Prostate gland (tissue), 2 donors: ENCODE measurements at regions not wholly inside any gene's neighbourhood (a gene's known extent, or its start where the extent isn't known, plus 50 kb on each side); places are given as distances from the start of the nearest gene placed in this dataset.

Source experiments
- DNase-seq: peaks from one replicate; pipeline ENCODE4 v3.0.0-alpha.2; 2019; ENCODE audit warnings: low spot score
- H3K27ac ChIP-seq, 2 donors: fragments of 200-600 bp; sonication (generic); 2 replicates each; pipeline ENCODE4 v1.5.1; 2017 to 2019
- H3K27me3 ChIP-seq: fragments of 200-600 bp; sonication (generic); replicated peaks from 2 replicates; pipeline ENCODE4 v1.5.1; 2019; ENCODE audit not compliant: insufficient read depth
- H3K36me3 ChIP-seq, 2 donors: fragments of 200-600 bp; sonication (generic); 1 replicate in 1 of 2; 2 replicates in 1 of 2; pipeline versions ENCODE4 v1.5.1 to v1.8.1; 2017 to 2019
- H3K4me1 ChIP-seq: fragments of 200-600 bp; sonication (generic); replicated peaks from 2 replicates; pipeline ENCODE4 v1.5.1; 2019
- H3K4me3 ChIP-seq, 2 donors: fragments of 200-600 bp; sonication (generic); 2 replicates each; pipeline ENCODE4 v1.5.1; 2017 to 2019
- H3K9me3 ChIP-seq: fragments of 200-600 bp; sonication (generic); 2 replicates; pipeline ENCODE4 v1.5.1; 2017
- POLR2A ChIP-seq: fragments of 450-650 bp; IDR thresholded peaks from one replicate; pipeline ENCODE4 v1.6.1; 2016; ENCODE audit warnings: antibody characterized with exemption, mild to moderate bottlenecking
- POLR2AphosphoS5 ChIP-seq: sonication (generic); formaldehyde crosslinking; IDR thresholded peaks from one replicate; pipeline ENCODE4 v1.6.1; 2017; ENCODE audit warnings: antibody characterized with exemption
- WGBS: methylation state at CpG from one replicate; pipeline ENCODE4 v1.1.5; 2018; 5-methylcytosine and 5-hydroxymethylcytosine counted together
- intact Hi-C: fragments of 100-400 bp; cut with DNase I; formaldehyde crosslinking; loops from one replicate; pipeline ENCODE4 v1.14.2; 2022
- TF ChIP-seq, protein P1 (sequence below), 4 experiments: fragments of 200-600 bp in 2 of 4; fragments of 450-650 bp in 2 of 4; sonication (generic) in 2 of 4; IDR thresholded peaks; 1 replicate in 3 of 4; 2 replicates in 1 of 4; pipeline ENCODE4 v1.5.1; 2016 to 2019; ENCODE audit warnings: antibody characterized with exemption in 4 of 4, mild to moderate bottlenecking in 2 of 4, moderate library complexity in 2 of 4

DNA sequence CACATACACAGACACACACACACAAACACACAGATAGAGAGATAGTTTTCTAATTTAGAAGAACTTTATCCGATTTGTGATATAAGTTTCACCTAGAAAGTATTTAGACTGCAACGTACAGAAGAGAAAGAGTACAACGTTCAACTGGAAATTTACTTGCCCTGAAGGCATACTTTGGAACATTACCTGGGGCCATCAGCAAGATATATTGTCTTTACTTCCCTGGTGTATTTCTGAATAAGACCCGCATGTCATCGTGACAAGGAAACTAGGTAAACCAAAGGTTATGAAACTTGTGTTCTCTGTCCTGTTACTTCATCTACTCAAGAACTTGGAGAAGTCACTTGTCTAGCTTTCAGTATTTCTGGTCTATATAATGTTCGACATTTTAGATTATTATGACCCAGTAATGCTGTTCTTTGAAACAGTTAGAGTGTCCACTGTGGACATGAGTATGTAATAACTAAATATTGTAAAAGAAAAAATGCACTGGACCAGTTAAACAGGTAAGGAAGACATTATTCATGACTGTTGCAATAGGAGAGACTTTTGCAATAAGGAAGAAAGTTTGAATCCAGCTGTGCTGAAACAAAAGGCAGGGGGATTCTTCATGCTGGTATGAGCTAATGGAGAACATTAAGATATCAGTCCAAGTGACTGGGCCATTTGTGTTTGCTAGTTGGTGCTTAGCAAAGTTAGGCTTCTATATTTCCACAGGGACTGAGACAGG lies 1791.1 kb downstream of the MAT2B start:
- Histone ChIP-seq H3K27ac (no peak overlapping the region), H3K4me1 (no peaks in the 10 kb centered on the region), H3K36me3 (no peaks in the 10 kb centered on the region), H3K9me3 (no peaks in the 10 kb centered on the region), H3K4me3 (no peak overlapping the region), H3K27me3 (no peaks in the 10 kb centered on the region)
- intact Hi-C loops: no loop called here
- 84% methylated on average over 6 of the region's 6 CpGs for WGBS
- DNase-seq: no peak
- TF ChIP-seq, protein P1, sequence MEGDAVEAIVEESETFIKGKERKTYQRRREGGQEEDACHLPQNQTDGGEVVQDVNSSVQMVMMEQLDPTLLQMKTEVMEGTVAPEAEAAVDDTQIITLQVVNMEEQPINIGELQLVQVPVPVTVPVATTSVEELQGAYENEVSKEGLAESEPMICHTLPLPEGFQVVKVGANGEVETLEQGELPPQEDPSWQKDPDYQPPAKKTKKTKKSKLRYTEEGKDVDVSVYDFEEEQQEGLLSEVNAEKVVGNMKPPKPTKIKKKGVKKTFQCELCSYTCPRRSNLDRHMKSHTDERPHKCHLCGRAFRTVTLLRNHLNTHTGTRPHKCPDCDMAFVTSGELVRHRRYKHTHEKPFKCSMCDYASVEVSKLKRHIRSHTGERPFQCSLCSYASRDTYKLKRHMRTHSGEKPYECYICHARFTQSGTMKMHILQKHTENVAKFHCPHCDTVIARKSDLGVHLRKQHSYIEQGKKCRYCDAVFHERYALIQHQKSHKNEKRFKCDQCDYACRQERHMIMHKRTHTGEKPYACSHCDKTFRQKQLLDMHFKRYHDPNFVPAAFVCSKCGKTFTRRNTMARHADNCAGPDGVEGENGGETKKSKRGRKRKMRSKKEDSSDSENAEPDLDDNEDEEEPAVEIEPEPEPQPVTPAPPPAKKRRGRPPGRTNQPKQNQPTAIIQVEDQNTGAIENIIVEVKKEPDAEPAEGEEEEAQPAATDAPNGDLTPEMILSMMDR (IDR thresholded peaks at IDR 0.05): no peak
- no peak for TF ChIP-seq POLR2AphosphoS5
- no peak for TF ChIP-seq POLR2A

GRCh38 chr5:165304193-165304827 lies 1798.9 kb downstream of the MAT2B start:
- Histone ChIP-seq H3K36me3 (no peaks in the 10 kb centered on the region), H3K27me3 (no peaks in the 10 kb centered on the region), H3K4me3 (no peak overlapping the region), H3K27ac (no peak overlapping the region), H3K9me3 (no peaks in the 10 kb centered on the region), H3K4me1 (no peaks in the 10 kb centered on the region)
- 76% methylated on average over 6 of the region's 6 CpGs for WGBS
- TF ChIP-seq, protein P1 (IDR thresholded peaks at IDR 0.05): no peak
- TF ChIP-seq POLR2AphosphoS5 (no peak), POLR2A (no peak)
- intact Hi-C loops: no loop called here
- no peak for DNase-seq

DNA sequence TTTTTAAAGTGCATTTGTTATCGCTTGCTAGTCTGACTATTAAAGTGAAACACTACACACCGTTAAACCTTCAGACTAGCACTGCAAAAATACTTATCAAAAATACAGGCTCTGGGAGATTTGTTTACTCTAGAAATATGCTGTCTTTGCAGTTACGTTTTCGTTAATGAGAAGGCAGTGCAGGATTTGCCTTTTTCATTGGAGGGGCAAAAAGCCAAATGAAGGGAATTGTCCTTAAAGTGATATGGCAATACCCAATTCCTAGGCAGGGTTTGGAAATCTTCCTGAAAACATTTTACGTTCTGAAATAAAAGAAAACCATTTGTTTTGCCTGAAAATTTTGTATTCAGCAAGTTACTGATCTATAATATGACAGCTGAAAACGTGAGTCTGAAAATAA lies 1800.2 kb downstream of the MAT2B start:
- WGBS: 19% methylated on average over 6 of the region's 6 CpGs
- intact Hi-C loops: no loop called here
- Histone ChIP-seq H3K4me1 (no peaks in the 10 kb centered on the region), H3K9me3 (no peaks in the 10 kb centered on the region), H3K36me3 (no peaks in the 10 kb centered on the region), H3K27ac (no peak overlapping the region), H3K27me3 (no peaks in the 10 kb centered on the region), H3K4me3 (no peak overlapping the region)
- TF ChIP-seq POLR2A (no peak), POLR2AphosphoS5 (no peak)
- TF ChIP-seq, protein P1 (IDR thresholded peaks at IDR 0.05): no peak
- DNase-seq: no peak

- Histone ChIP-seq H3K4me1 (no peaks in the 10 kb centered on the region), H3K4me3 (no peak overlapping the region), H3K36me3 (no peaks in the 10 kb centered on the region), H3K27ac (no peak overlapping the region), H3K9me3 (no peaks in the 10 kb centered on the region), H3K27me3 (no peaks in the 10 kb centered on the region)
- WGBS: 68% methylated on average over 3 of the region's 3 CpGs
- intact Hi-C loops: no loop called here
- TF ChIP-seq, protein P1 (IDR thresholded peaks at IDR 0.05): no peak
- TF ChIP-seq POLR2A (no peak), POLR2AphosphoS5 (no peak)
- DNase-seq: no peak
Observed at GRCh38 chr5:165309446-165309845, 1804.0 kb downstream of the MAT2B start.

DNA sequence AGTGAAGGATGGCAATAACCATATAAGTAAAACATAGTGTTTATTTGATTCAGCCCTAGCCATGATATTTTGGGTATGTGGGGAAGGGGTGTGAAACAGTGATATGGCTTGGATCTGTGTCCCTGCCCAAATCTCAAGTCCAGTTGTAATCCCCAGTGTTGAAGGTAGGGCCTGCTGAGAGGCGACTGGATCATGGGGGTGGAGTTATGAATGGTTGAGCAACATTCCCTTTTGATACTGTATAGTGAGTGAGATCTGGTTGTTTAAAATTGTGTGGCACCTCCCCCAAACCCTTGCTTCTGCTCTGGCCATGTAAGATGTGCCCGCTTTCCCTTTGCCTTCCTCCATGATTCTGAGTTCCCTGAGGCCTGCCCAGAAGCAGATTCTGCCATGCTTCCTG lies 1804.6 kb downstream of the MAT2B start:
- no peak overlapping the region for H3K27ac ChIP-seq
- DNase-seq: no peak
- no peaks in the 10 kb centered on the region for H3K36me3 ChIP-seq
- TF ChIP-seq, protein P1 (IDR thresholded peaks at IDR 0.05): no peak
- no peak for TF ChIP-seq POLR2AphosphoS5
- H3K4me1 ChIP-seq: no peaks in the 10 kb centered on the region
- H3K9me3 ChIP-seq: no peaks in the 10 kb centered on the region
- H3K4me3 ChIP-seq: no peak overlapping the region
- intact Hi-C loops: no loop called here
- H3K27me3 ChIP-seq: no peaks in the 10 kb centered on the region
- 92% methylated on average over 2 of the region's 2 CpGs for WGBS
